ENCODE measurements at regions not wholly inside any gene's neighbourhood (a gene's known extent, or its start where the extent isn't known, plus 50 kb on each side); places are given as distances from the start of the nearest gene placed in this dataset.

- TF ChIP-seq TEAD4 (IDR thresholded peaks at IDR 0.05) (no peak), MAX (IDR thresholded peaks at IDR 0.05) (no peak), EGR1 (IDR thresholded peaks at IDR 0.05) (no peak), EP300 (IDR thresholded peaks at IDR 0.05; ENCODE audit: borderline replicate concordance) (no peak), REST (IDR thresholded peaks at IDR 0.05; ENCODE audit: low read depth) (no peak), TCF12 (IDR thresholded peaks at IDR 0.05; ENCODE audit: low read depth) (no peak), YY1 (IDR thresholded peaks at IDR 0.05; ENCODE audit: low read depth) (no peak), CREB1 (IDR thresholded peaks at IDR 0.05; ENCODE audit: low read depth) (no peak), TAF1 (IDR thresholded peaks at IDR 0.05; ENCODE audit: low read depth) (no peak)
Measured at GRCh38 chr4:33067221-33067620, 2347.1 kb downstream of the PCDH7 start.
